ENCODE measurements at regions not wholly inside any gene's neighbourhood (a gene's known extent, or its start where the extent isn't known, plus 50 kb on each side); places are given as distances from the start of the nearest gene placed in this dataset.

GRCh38 chr3:162521669-162522068, 1025.1 kb downstream of the OTOL1 start:
- no peak overlapping the region for H3K4me2 ChIP-seq (ENCODE audit: insufficient read depth, low read length)
- H2AFZ ChIP-seq (ENCODE audit: low read length) = no peak overlapping the region

GRCh38 chr3:162525066-162525742, 1028.6 kb downstream of the OTOL1 start:
- Histone ChIP-seq H3K4me3 (ENCODE audit: insufficient read depth, low read length) (no peak overlapping the region), H4K20me1 (ENCODE audit: insufficient read depth, low read length) (no peaks in the 10 kb centered on the region), H3K4me1 (ENCODE audit: insufficient read depth, low read length) (peaks cover 3% of the 10 kb centered on the region), H2AFZ (ENCODE audit: low read length) (no peak overlapping the region), H3K27ac (ENCODE audit: low read depth, low read length) (no peak overlapping the region), H3K9me3 (ENCODE audit: low read depth, low read length) (no peaks in the 10 kb centered on the region), H3K27me3 (ENCODE audit: insufficient read depth, low read length) (no peaks in the 10 kb centered on the region), H3K4me2 (ENCODE audit: insufficient read depth, low read length) (peak overlapping the region; percentile 31), H3K79me2 (ENCODE audit: insufficient read depth, low read length) (no peaks in the 10 kb centered on the region), H3K36me3 (ENCODE audit: insufficient read depth, low read length) (no peaks in the 10 kb centered on the region)
- peak; percentile 42 for DNase-seq (ENCODE audit: insufficient read length, low spot score, missing footprints)
- TF ChIP-seq, protein P1, sequence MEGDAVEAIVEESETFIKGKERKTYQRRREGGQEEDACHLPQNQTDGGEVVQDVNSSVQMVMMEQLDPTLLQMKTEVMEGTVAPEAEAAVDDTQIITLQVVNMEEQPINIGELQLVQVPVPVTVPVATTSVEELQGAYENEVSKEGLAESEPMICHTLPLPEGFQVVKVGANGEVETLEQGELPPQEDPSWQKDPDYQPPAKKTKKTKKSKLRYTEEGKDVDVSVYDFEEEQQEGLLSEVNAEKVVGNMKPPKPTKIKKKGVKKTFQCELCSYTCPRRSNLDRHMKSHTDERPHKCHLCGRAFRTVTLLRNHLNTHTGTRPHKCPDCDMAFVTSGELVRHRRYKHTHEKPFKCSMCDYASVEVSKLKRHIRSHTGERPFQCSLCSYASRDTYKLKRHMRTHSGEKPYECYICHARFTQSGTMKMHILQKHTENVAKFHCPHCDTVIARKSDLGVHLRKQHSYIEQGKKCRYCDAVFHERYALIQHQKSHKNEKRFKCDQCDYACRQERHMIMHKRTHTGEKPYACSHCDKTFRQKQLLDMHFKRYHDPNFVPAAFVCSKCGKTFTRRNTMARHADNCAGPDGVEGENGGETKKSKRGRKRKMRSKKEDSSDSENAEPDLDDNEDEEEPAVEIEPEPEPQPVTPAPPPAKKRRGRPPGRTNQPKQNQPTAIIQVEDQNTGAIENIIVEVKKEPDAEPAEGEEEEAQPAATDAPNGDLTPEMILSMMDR (IDR thresholded peaks at IDR 0.05; ENCODE audit: extremely low read depth, low read depth, low read length) = no peak

More at GRCh38 chr3:162521669-162522068, 1025.1 kb downstream of the OTOL1 start:
- Histone ChIP-seq H3K27me3 (ENCODE audit: insufficient read depth, low read length) (no peaks in the 10 kb centered on the region), H4K20me1 (ENCODE audit: insufficient read depth, low read length) (no peaks in the 10 kb centered on the region), H3K4me3 (ENCODE audit: insufficient read depth, low read length) (no peak overlapping the region), H3K79me2 (ENCODE audit: insufficient read depth, low read length) (no peaks in the 10 kb centered on the region), H3K27ac (ENCODE audit: low read depth, low read length) (no peak overlapping the region), H3K9me3 (ENCODE audit: low read depth, low read length) (no peaks in the 10 kb centered on the region), H3K4me1 (ENCODE audit: insufficient read depth, low read length) (peaks cover 3% of the 10 kb centered on the region), H3K36me3 (ENCODE audit: insufficient read depth, low read length) (no peaks in the 10 kb centered on the region)
- TF ChIP-seq, protein P1 (IDR thresholded peaks at IDR 0.05; ENCODE audit: extremely low read depth, low read depth, low read length) = no peak
- no peak for DNase-seq (ENCODE audit: insufficient read length, low spot score, missing footprints)

DNA sequence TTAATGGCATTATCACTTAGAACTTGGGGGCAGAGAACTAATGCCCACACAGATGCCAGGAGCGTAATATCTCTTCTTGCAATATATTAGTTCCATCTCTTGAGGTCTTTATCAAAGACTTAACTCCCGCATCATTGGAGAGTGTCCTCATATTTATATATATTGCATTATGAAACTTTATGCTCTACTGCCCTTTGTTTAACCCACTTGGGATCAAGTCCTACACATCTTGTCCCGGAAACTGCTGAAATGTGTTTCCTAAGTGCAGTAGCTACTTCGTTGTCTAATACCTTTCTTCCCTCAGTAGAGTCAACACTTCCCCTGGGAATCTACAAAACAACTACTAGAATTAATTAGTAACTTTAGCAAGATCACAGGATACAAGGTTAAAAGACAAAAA, 1029.2 kb downstream of the OTOL1 start:
- Histone ChIP-seq H3K36me3 (ENCODE audit: insufficient read depth, low read length) (no peaks in the 10 kb centered on the region), H3K4me1 (ENCODE audit: insufficient read depth, low read length) (peaks cover 3% of the 10 kb centered on the region), H3K27me3 (ENCODE audit: insufficient read depth, low read length) (no peaks in the 10 kb centered on the region), H3K27ac (ENCODE audit: low read depth, low read length) (no peak overlapping the region), H2AFZ (ENCODE audit: low read length) (no peak overlapping the region), H4K20me1 (ENCODE audit: insufficient read depth, low read length) (no peaks in the 10 kb centered on the region), H3K4me3 (ENCODE audit: insufficient read depth, low read length) (no peak overlapping the region), H3K4me2 (ENCODE audit: insufficient read depth, low read length) (no peak overlapping the region), H3K9me3 (ENCODE audit: low read depth, low read length) (no peaks in the 10 kb centered on the region), H3K79me2 (ENCODE audit: insufficient read depth, low read length) (no peaks in the 10 kb centered on the region)
- TF ChIP-seq, protein P1 (IDR thresholded peaks at IDR 0.05; ENCODE audit: extremely low read depth, low read depth, low read length) = no peak
- peak; percentile 9 for DNase-seq (ENCODE audit: insufficient read length, low spot score, missing footprints)

DNA sequence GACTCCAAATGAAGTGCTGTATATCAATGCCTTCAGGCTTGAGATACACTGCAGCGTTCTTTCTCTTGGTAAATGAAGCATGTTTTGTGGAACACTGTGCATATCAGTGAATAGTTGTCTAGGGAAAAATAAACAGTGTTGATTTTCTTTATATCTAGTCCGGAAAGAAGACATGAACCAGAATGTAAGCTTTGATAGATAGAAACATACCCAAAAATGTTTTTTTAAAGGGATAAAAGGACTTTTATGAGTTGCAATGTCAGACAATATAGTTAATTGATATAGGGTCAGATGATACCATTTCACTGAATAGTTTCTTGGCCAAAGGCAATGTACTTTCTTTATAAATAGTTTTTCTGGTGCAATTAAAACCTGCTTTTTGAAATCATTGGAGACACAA, 1037.8 kb downstream of the OTOL1 start:
- TF ChIP-seq, protein P1 (IDR thresholded peaks at IDR 0.05; ENCODE audit: extremely low read depth, low read depth, low read length) = no peak
- no peaks in the 10 kb centered on the region for H3K27me3 ChIP-seq (ENCODE audit: insufficient read depth, low read length)
- H3K4me3 ChIP-seq (ENCODE audit: insufficient read depth, low read length) = no peak overlapping the region
- no peaks in the 10 kb centered on the region for H3K9me3 ChIP-seq (ENCODE audit: low read depth, low read length)
- H3K27ac ChIP-seq (ENCODE audit: low read depth, low read length) = no peak overlapping the region
- H3K36me3 ChIP-seq (ENCODE audit: insufficient read depth, low read length) = no peaks in the 10 kb centered on the region
- DNase-seq (ENCODE audit: insufficient read length, low spot score, missing footprints) = no peak
- H3K4me1 ChIP-seq (ENCODE audit: insufficient read depth, low read length) = no peaks in the 10 kb centered on the region
- no peak overlapping the region for H3K4me2 ChIP-seq (ENCODE audit: insufficient read depth, low read length)
- no peaks in the 10 kb centered on the region for H3K79me2 ChIP-seq (ENCODE audit: insufficient read depth, low read length)
- no peak overlapping the region for H2AFZ ChIP-seq (ENCODE audit: low read length)
- H4K20me1 ChIP-seq (ENCODE audit: insufficient read depth, low read length) = no peaks in the 10 kb centered on the region

All from osteoblast (primary cell).